Tibial artery (tissue), 4 donors: ENCODE measurements at regions not wholly inside any gene's neighbourhood (a gene's known extent, or its start where the extent isn't known, plus 50 kb on each side); places are given as distances from the start of the nearest gene placed in this dataset.
"Not testable (repeated sequence)": the region's sequence is repeated elsewhere in the genome, so short reads cannot be mapped to it uniquely, and the experiment has no call there.

Experiments
- DNase-seq, 2 donors: peaks; one replicate each; pipeline ENCODE4 v3.0.0-alpha.2; 2019
- H3K27ac ChIP-seq, 2 donors: fragments of 200-600 bp; sonication (generic) in 1 of 2; 1 replicate in 1 of 2; 2 replicates in 1 of 2; pipeline ENCODE4 v1.5.1; 2018 to 2019; ENCODE audit warnings: mild to moderate bottlenecking in 1 of 2
- H3K27me3 ChIP-seq, 2 donors: fragments of 200-600 bp; sonication (generic) in 1 of 2; one replicate each; pipeline versions ENCODE4 v1.5.1 to v1.6.0; 2016 to 2019
- H3K36me3 ChIP-seq, 3 donors: fragments of 200-600 bp; sonication (generic) in 2 of 3; one replicate each; pipeline ENCODE4 v1.5.1; 2016 to 2019; ENCODE audit warnings: mild to moderate bottlenecking in 2 of 3
- H3K4me1 ChIP-seq, 4 donors: fragments of 200-600 bp; sonication (generic) in 2 of 4; 1 replicate in 3 of 4; 2 replicates in 1 of 4; pipeline ENCODE4 v1.5.1; 2016 to 2019
- H3K4me3 ChIP-seq, 2 donors: fragments of 200-600 bp; sonication (generic) in 1 of 2; 1 replicate in 1 of 2; 2 replicates in 1 of 2; pipeline ENCODE4 v1.5.1; 2018 to 2019; ENCODE audit warnings: mild to moderate bottlenecking in 2 of 2
- H3K9me3 ChIP-seq, 3 donors: fragments of 200-600 bp; sonication (generic) in 1 of 3; one replicate each; pipeline ENCODE4 v1.5.1; 2016 to 2019
- intact Hi-C: fragments of 100-400 bp; cut with DNase I; formaldehyde crosslinking; loops from one replicate; pipeline ENCODE4 v1.15.0; 2023; ENCODE audit warnings: low total_unique reads

DNA sequence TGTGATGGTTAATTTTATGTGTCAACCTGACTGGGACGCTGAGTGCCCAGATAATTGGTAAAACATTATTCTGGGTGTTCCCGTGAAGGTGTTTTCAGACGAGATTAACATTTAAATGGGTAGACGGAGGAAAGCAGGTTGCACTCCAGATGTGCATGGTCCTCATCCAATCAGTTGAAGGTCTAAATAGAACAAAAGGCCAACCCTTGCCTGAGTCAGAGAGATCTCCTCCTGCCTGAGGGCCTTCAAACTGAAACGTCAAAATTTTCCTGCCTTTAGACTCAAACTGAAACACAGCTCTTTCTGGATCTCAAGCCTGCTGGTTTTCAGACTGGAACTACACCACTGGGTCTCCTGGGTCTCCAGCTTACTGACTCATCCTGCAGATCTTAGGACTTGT, 73.5 kb downstream of the NPIPA8 start:
- intact Hi-C loops, H3K27me3 ChIP-seq, H3K27ac ChIP-seq: not testable (repeated sequence)

GRCh38 chr16:18261848-18262247, 74.7 kb downstream of the NPIPA8 start:
- H3K27me3 ChIP-seq, intact Hi-C loops, H3K4me1 ChIP-seq, H3K36me3 ChIP-seq, H3K4me3 ChIP-seq, DNase-seq, H3K27ac ChIP-seq, H3K9me3 ChIP-seq: not testable (repeated sequence)

More for the DNA sequence above, 73.5 kb downstream of the NPIPA8 start:
- not testable (repeated sequence) for H3K36me3 ChIP-seq, DNase-seq, H3K4me1 ChIP-seq, H3K9me3 ChIP-seq, H3K4me3 ChIP-seq

DNA sequence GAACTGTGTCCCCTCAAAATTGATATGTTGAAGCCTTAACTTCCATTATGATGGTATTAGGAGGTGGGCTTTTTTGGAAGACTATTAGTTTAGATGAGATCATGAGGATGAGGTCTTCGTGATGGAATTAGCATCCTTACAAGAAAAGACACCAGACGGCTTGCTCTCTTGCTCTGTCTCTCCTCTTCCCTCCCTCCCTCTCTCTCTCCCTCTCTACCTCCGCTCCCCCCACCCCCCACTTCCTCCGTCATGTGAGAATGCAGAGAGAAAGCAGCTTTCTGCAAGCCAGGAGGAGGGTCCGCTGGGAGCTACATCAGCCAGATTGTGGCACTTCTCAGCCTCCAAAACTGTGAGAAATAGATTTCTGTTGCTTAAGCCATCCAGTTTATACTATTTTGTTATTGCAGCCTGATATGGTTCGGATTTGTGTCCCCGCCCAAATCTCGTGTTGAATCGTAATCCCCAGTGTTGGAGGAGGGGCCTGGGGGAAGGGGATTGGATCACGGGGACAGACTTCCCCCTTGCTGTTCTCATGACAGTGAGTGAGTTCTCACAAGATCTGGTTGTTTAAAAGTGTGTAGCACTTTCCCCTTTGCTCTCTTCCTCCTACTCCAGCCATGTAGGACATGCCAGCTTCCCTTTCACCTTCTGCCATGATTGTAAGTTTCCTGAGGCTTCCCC, 76.9 kb downstream of the NPIPA8 start:
- H3K4me1 ChIP-seq, H3K9me3 ChIP-seq, H3K4me3 ChIP-seq, DNase-seq, H3K27ac ChIP-seq, H3K36me3 ChIP-seq, H3K27me3 ChIP-seq, intact Hi-C loops: not testable (repeated sequence)

- intact Hi-C loops = not testable (repeated sequence)
These were observed 83.6 kb downstream of the NPIPA8 start for GRCh38 chr16:18252943-18253342.

GRCh38 chr16:18230505-18230904, 106.0 kb downstream of the NPIPA8 start:
- H3K4me3 ChIP-seq, H3K36me3 ChIP-seq, DNase-seq, intact Hi-C loops, H3K4me1 ChIP-seq, H3K27me3 ChIP-seq, H3K27ac ChIP-seq, H3K9me3 ChIP-seq: not testable (repeated sequence)

More at GRCh38 chr16:18252943-18253342, 83.6 kb downstream of the NPIPA8 start:
- H3K27ac ChIP-seq, H3K4me3 ChIP-seq, H3K4me1 ChIP-seq, H3K27me3 ChIP-seq, H3K9me3 ChIP-seq, H3K36me3 ChIP-seq, DNase-seq: not testable (repeated sequence)

- H3K4me1 ChIP-seq, H3K27me3 ChIP-seq, intact Hi-C loops: not testable (repeated sequence)
These were observed 114.2 kb downstream of the NPIPA8 start for GRCh38 chr16:18222054-18223009.

GRCh38 chr16:18217741-18218140, 118.8 kb downstream of the NPIPA8 start:
- H3K4me3 ChIP-seq, intact Hi-C loops, H3K4me1 ChIP-seq, H3K27ac ChIP-seq, H3K27me3 ChIP-seq, H3K36me3 ChIP-seq, DNase-seq, H3K9me3 ChIP-seq: not testable (repeated sequence)

More at GRCh38 chr16:18222054-18223009, 114.2 kb downstream of the NPIPA8 start:
- H3K9me3 ChIP-seq, H3K27ac ChIP-seq, DNase-seq, H3K36me3 ChIP-seq, H3K4me3 ChIP-seq: not testable (repeated sequence)

GRCh38 chr16:18216814-18217213, 119.7 kb downstream of the NPIPA8 start:
- intact Hi-C loops, H3K9me3 ChIP-seq, H3K4me3 ChIP-seq, DNase-seq, H3K36me3 ChIP-seq, H3K27ac ChIP-seq, H3K4me1 ChIP-seq, H3K27me3 ChIP-seq: not testable (repeated sequence)

- intact Hi-C loops, H3K27ac ChIP-seq, DNase-seq: not testable (repeated sequence)
These were observed 122.7 kb downstream of the NPIPA8 start for GRCh38 chr16:18213810-18214209.

DNA sequence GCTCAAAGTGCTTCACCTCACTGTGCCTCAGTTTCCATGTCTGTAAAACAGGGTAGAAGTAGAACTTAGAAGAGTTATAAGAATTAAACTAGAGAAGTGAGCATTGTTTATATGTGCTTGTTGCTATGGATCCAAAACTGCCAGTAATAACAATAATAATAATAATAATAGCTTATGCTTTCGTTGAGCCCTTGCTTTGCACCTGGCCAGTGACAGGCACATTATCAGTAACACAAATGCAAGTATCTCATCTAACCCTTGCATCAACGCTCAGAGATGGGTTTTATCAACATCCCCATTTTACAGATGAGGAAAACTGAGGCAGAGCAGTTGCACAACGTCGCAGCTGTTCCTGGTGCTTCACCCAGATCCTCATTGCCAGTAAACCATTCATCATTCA, 125.0 kb downstream of the NPIPA8 start:
- H3K4me1 ChIP-seq, H3K9me3 ChIP-seq, H3K27ac ChIP-seq, H3K4me3 ChIP-seq, H3K36me3 ChIP-seq, intact Hi-C loops, H3K27me3 ChIP-seq, DNase-seq: not testable (repeated sequence)

More at GRCh38 chr16:18213810-18214209, 122.7 kb downstream of the NPIPA8 start:
- H3K36me3 ChIP-seq, H3K9me3 ChIP-seq, H3K4me1 ChIP-seq, H3K4me3 ChIP-seq, H3K27me3 ChIP-seq: not testable (repeated sequence)

- H3K27ac ChIP-seq, intact Hi-C loops, H3K36me3 ChIP-seq, H3K9me3 ChIP-seq, H3K27me3 ChIP-seq, DNase-seq, H3K4me1 ChIP-seq, H3K4me3 ChIP-seq: not testable (repeated sequence)
These were observed 131.8 kb downstream of the NPIPA8 start for GRCh38 chr16:18204786-18205185.

- H3K4me3 ChIP-seq, H3K36me3 ChIP-seq, H3K27ac ChIP-seq, H3K9me3 ChIP-seq, intact Hi-C loops, H3K4me1 ChIP-seq, DNase-seq, H3K27me3 ChIP-seq: not testable (repeated sequence)
These were observed 132.2 kb downstream of the NPIPA8 start for GRCh38 chr16:18204309-18204708.

GRCh38 chr16:18201511-18201910, 135.0 kb downstream of the NPIPA8 start:
- DNase-seq, H3K9me3 ChIP-seq, H3K4me1 ChIP-seq, H3K27me3 ChIP-seq, H3K27ac ChIP-seq, H3K4me3 ChIP-seq, intact Hi-C loops, H3K36me3 ChIP-seq: not testable (repeated sequence)

- H3K4me3 ChIP-seq, H3K4me1 ChIP-seq, H3K9me3 ChIP-seq, H3K27ac ChIP-seq, H3K27me3 ChIP-seq, H3K36me3 ChIP-seq, DNase-seq, intact Hi-C loops: not testable (repeated sequence)
These were observed 144.1 kb downstream of the NPIPA8 start for GRCh38 chr16:18192389-18192788.
